ENCODE measurements at regions not wholly inside any gene's neighbourhood (a gene's known extent, or its start where the extent isn't known, plus 50 kb on each side); places are given as distances from the start of the nearest gene placed in this dataset.

- Histone ChIP-seq H3K4me1 (ENCODE audit: low read length) (no peaks in the 10 kb centered on the region), H3K27me3 (ENCODE audit: low read length) (no peaks in the 10 kb centered on the region), H3K4me3 (ENCODE audit: low read length) (no peak overlapping the region), H3K27ac (ENCODE audit: low read length) (no peak overlapping the region), H4K20me1 (ENCODE audit: insufficient read depth, low read depth, low read length) (no peaks in the 10 kb centered on the region), H2AFZ (ENCODE audit: low read length) (no peak overlapping the region), H3K9me3 (ENCODE audit: low read length) (no peaks in the 10 kb centered on the region), H3K9me2 (replicated peaks; ENCODE audit: insufficient read depth, low read length) (no peaks in the 10 kb centered on the region), H3K9ac (ENCODE audit: low read length) (no peak overlapping the region), H3K36me3 (ENCODE audit: insufficient read depth, low read length) (no peaks in the 10 kb centered on the region), H3K4me2 (ENCODE audit: low read depth, low read length, poor library complexity, severe bottlenecking) (no peak overlapping the region), H3K79me2 (ENCODE audit: low read length) (no peaks in the 10 kb centered on the region)
- no peak for DNase-seq
These were observed 585.8 kb upstream of the CHAC2 start for GRCh38 chr2:53181759-53182158.

GRCh38 chr2:53177327-53177726 lies 590.3 kb upstream of the CHAC2 start:
- no peak overlapping the region for H3K4me3 ChIP-seq (ENCODE audit: low read length)
- H3K9me2 ChIP-seq (replicated peaks; ENCODE audit: insufficient read depth, low read length) = no peaks in the 10 kb centered on the region
- H3K27ac ChIP-seq (ENCODE audit: low read length) = no peak overlapping the region
- no peaks in the 10 kb centered on the region for H3K27me3 ChIP-seq (ENCODE audit: low read length)
- H3K9me3 ChIP-seq (ENCODE audit: low read length) = no peaks in the 10 kb centered on the region
- no peaks in the 10 kb centered on the region for H4K20me1 ChIP-seq (ENCODE audit: insufficient read depth, low read depth, low read length)
- no peak overlapping the region for H3K4me2 ChIP-seq (ENCODE audit: low read depth, low read length, poor library complexity, severe bottlenecking)
- H3K4me1 ChIP-seq (ENCODE audit: low read length) = no peaks in the 10 kb centered on the region
- no peak for DNase-seq
- H3K79me2 ChIP-seq (ENCODE audit: low read length) = no peaks in the 10 kb centered on the region
- no peak overlapping the region for H2AFZ ChIP-seq (ENCODE audit: low read length)
- no peaks in the 10 kb centered on the region for H3K36me3 ChIP-seq (ENCODE audit: insufficient read depth, low read length)
- H3K9ac ChIP-seq (ENCODE audit: low read length) = no peak overlapping the region

DNA sequence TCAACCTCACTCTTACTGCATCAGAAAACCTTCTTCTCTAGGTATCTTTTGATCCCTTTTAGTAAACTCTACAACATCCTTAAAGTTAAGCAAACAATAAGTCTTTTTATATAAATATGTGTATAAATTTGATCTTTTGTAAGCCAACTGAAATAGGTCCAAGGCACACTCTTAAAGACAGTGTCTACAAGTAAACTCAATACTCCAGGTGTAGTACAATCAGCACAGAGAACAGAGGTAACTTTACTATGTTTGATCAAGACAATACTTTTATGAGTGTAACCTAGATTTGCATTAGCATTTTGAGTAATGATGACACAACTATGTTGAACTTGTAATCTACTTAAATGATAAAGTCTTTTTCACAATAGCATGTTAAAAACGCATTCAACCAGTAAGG lies 593.1 kb upstream of the CHAC2 start:
- Histone ChIP-seq H3K27me3 (ENCODE audit: low read length) (no peaks in the 10 kb centered on the region), H3K79me2 (ENCODE audit: low read length) (no peaks in the 10 kb centered on the region), H3K9me2 (replicated peaks; ENCODE audit: insufficient read depth, low read length) (no peaks in the 10 kb centered on the region), H3K4me3 (ENCODE audit: low read length) (no peak overlapping the region), H2AFZ (ENCODE audit: low read length) (no peak overlapping the region), H3K4me1 (ENCODE audit: low read length) (no peaks in the 10 kb centered on the region), H4K20me1 (ENCODE audit: insufficient read depth, low read depth, low read length) (no peaks in the 10 kb centered on the region), H3K27ac (ENCODE audit: low read length) (no peak overlapping the region), H3K9ac (ENCODE audit: low read length) (no peak overlapping the region), H3K9me3 (ENCODE audit: low read length) (no peaks in the 10 kb centered on the region), H3K4me2 (ENCODE audit: low read depth, low read length, poor library complexity, severe bottlenecking) (no peak overlapping the region), H3K36me3 (ENCODE audit: insufficient read depth, low read length) (no peaks in the 10 kb centered on the region)
- DNase-seq = no peak

GRCh38 chr2:53173698-53174455 lies 593.7 kb upstream of the CHAC2 start:
- H3K9me3 ChIP-seq (ENCODE audit: low read length) = no peaks in the 10 kb centered on the region
- no peaks in the 10 kb centered on the region for H3K9me2 ChIP-seq (replicated peaks; ENCODE audit: insufficient read depth, low read length)
- H3K36me3 ChIP-seq (ENCODE audit: insufficient read depth, low read length) = no peaks in the 10 kb centered on the region
- no peak overlapping the region for H3K9ac ChIP-seq (ENCODE audit: low read length)
- H3K27ac ChIP-seq (ENCODE audit: low read length) = no peak overlapping the region
- DNase-seq = no peak
- H3K4me2 ChIP-seq (ENCODE audit: low read depth, low read length, poor library complexity, severe bottlenecking) = no peak overlapping the region
- H3K27me3 ChIP-seq (ENCODE audit: low read length) = no peaks in the 10 kb centered on the region
- no peaks in the 10 kb centered on the region for H3K79me2 ChIP-seq (ENCODE audit: low read length)
- no peak overlapping the region for H2AFZ ChIP-seq (ENCODE audit: low read length)
- no peak overlapping the region for H3K4me3 ChIP-seq (ENCODE audit: low read length)
- no peaks in the 10 kb centered on the region for H4K20me1 ChIP-seq (ENCODE audit: insufficient read depth, low read depth, low read length)
- H3K4me1 ChIP-seq (ENCODE audit: low read length) = no peaks in the 10 kb centered on the region

- no peaks in the 10 kb centered on the region for H3K79me2 ChIP-seq (ENCODE audit: low read length)
- H3K9ac ChIP-seq (ENCODE audit: low read length) = no peak overlapping the region
- H3K36me3 ChIP-seq (ENCODE audit: insufficient read depth, low read length) = no peaks in the 10 kb centered on the region
- no peaks in the 10 kb centered on the region for H3K9me3 ChIP-seq (ENCODE audit: low read length)
- H3K4me2 ChIP-seq (ENCODE audit: low read depth, low read length, poor library complexity, severe bottlenecking) = no peak overlapping the region
- H4K20me1 ChIP-seq (ENCODE audit: insufficient read depth, low read depth, low read length) = no peaks in the 10 kb centered on the region
- no peak overlapping the region for H2AFZ ChIP-seq (ENCODE audit: low read length)
- H3K27me3 ChIP-seq (ENCODE audit: low read length) = no peaks in the 10 kb centered on the region
- no peak for DNase-seq
- no peak overlapping the region for H3K4me3 ChIP-seq (ENCODE audit: low read length)
- no peak overlapping the region for H3K27ac ChIP-seq (ENCODE audit: low read length)
- H3K4me1 ChIP-seq (ENCODE audit: low read length) = no peaks in the 10 kb centered on the region
- no peaks in the 10 kb centered on the region for H3K9me2 ChIP-seq (replicated peaks; ENCODE audit: insufficient read depth, low read length)
These were observed 594.5 kb upstream of the CHAC2 start for GRCh38 chr2:53173091-53173490.

DNA sequence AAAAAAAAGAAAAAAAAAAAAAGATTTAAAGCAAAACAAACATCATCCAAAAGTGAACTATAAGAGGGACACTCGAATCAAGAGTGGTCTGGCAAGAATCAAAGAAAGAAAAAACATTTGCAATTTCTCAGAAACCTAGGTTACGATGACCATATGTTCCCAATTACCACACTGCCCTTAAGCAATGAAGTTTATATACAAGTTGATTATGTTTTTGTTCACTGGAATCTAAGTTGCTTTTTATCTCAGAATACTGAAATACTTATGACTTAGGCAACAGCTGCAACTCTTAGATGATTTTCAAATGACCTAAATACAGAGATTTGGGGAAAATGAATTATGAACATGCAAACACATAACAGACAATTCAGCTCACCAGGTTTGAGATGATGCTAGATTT lies 597.1 kb upstream of the CHAC2 start:
- Histone ChIP-seq H3K4me2 (ENCODE audit: low read depth, low read length, poor library complexity, severe bottlenecking) (no peak overlapping the region), H3K79me2 (ENCODE audit: low read length) (no peaks in the 10 kb centered on the region), H3K9me2 (replicated peaks; ENCODE audit: insufficient read depth, low read length) (no peaks in the 10 kb centered on the region), H3K4me3 (ENCODE audit: low read length) (no peak overlapping the region), H3K9ac (ENCODE audit: low read length) (no peak overlapping the region), H3K9me3 (ENCODE audit: low read length) (no peaks in the 10 kb centered on the region), H4K20me1 (ENCODE audit: insufficient read depth, low read depth, low read length) (no peaks in the 10 kb centered on the region), H3K27me3 (ENCODE audit: low read length) (no peaks in the 10 kb centered on the region), H3K36me3 (ENCODE audit: insufficient read depth, low read length) (no peaks in the 10 kb centered on the region), H3K4me1 (ENCODE audit: low read length) (no peaks in the 10 kb centered on the region), H2AFZ (ENCODE audit: low read length) (no peak overlapping the region), H3K27ac (ENCODE audit: low read length) (no peak overlapping the region)
- DNase-seq = no peak

- H4K20me1 ChIP-seq (ENCODE audit: insufficient read depth, low read depth, low read length) = no peaks in the 10 kb centered on the region
- no peak for DNase-seq
- no peak overlapping the region for H3K9ac ChIP-seq (ENCODE audit: low read length)
- H3K27ac ChIP-seq (ENCODE audit: low read length) = no peak overlapping the region
- H3K4me2 ChIP-seq (ENCODE audit: low read depth, low read length, poor library complexity, severe bottlenecking) = no peak overlapping the region
- no peak overlapping the region for H3K4me3 ChIP-seq (ENCODE audit: low read length)
- no peak overlapping the region for H2AFZ ChIP-seq (ENCODE audit: low read length)
- no peaks in the 10 kb centered on the region for H3K36me3 ChIP-seq (ENCODE audit: insufficient read depth, low read length)
- no peaks in the 10 kb centered on the region for H3K27me3 ChIP-seq (ENCODE audit: low read length)
- no peaks in the 10 kb centered on the region for H3K9me3 ChIP-seq (ENCODE audit: low read length)
- H3K9me2 ChIP-seq (replicated peaks; ENCODE audit: insufficient read depth, low read length) = no peaks in the 10 kb centered on the region
- no peaks in the 10 kb centered on the region for H3K4me1 ChIP-seq (ENCODE audit: low read length)
- no peaks in the 10 kb centered on the region for H3K79me2 ChIP-seq (ENCODE audit: low read length)
These were observed 600.4 kb upstream of the CHAC2 start for GRCh38 chr2:53167227-53167626.

GRCh38 chr2:53150146-53150545 lies 617.5 kb upstream of the CHAC2 start:
- Histone ChIP-seq H3K9ac (ENCODE audit: low read length) (no peak overlapping the region), H3K27ac (ENCODE audit: low read length) (no peak overlapping the region), H3K27me3 (ENCODE audit: low read length) (no peaks in the 10 kb centered on the region), H4K20me1 (ENCODE audit: insufficient read depth, low read depth, low read length) (no peaks in the 10 kb centered on the region), H3K4me2 (ENCODE audit: low read depth, low read length, poor library complexity, severe bottlenecking) (no peak overlapping the region), H3K4me1 (ENCODE audit: low read length) (no peaks in the 10 kb centered on the region), H3K36me3 (ENCODE audit: insufficient read depth, low read length) (no peaks in the 10 kb centered on the region), H3K4me3 (ENCODE audit: low read length) (no peak overlapping the region), H3K9me2 (replicated peaks; ENCODE audit: insufficient read depth, low read length) (no peaks in the 10 kb centered on the region), H3K79me2 (ENCODE audit: low read length) (no peaks in the 10 kb centered on the region), H3K9me3 (ENCODE audit: low read length) (no peaks in the 10 kb centered on the region), H2AFZ (ENCODE audit: low read length) (no peak overlapping the region)
- DNase-seq = no peak

All from Karpas-422 (cell line).